OCI-LY3 (cell line): ENCODE measurements at regions not wholly inside any gene's neighbourhood (a gene's known extent, or its start where the extent isn't known, plus 50 kb on each side); places are given as distances from the start of the nearest gene placed in this dataset.
"Not testable (repeated sequence)": the region's sequence is repeated elsewhere in the genome, so short reads cannot be mapped to it uniquely, and the experiment has no call there.

Source experiments
- H2AFZ ChIP-seq: fragments of 200-600, 300-600 bp; shearing (Covaris generic); 2 replicates; pipeline ENCODE4 v1.6.0; 2014; ENCODE audit warnings: antibody characterized with exemption, low read depth, low read length
- H3K27ac ChIP-seq: fragments of 200-600, 300-600 bp; sonication (generic); 2 replicates; pipeline ENCODE4 v1.5.1; 2014; ENCODE audit warnings: mild to moderate bottlenecking, low read length, moderate library complexity, mixed read lengths
- H3K27me3 ChIP-seq: fragments of 200-600, 300-600 bp; sonication (generic); 2 replicates; pipeline ENCODE4 v1.6.1; 2014; ENCODE audit warnings: low read depth, low read length, mixed read lengths
- H3K36me3 ChIP-seq: fragments of 200-600, 300-600 bp; sonication (generic); replicated peaks from 2 replicates; pipeline ENCODE3; 2014; ENCODE audit warnings: low read depth, low read length, mixed read lengths
- H3K4me1 ChIP-seq: fragments of 300-600, 200-600 bp; sonication (generic); 2 replicates; pipeline ENCODE4 v1.6.1; 2014; ENCODE audit warnings: low read length, mixed read lengths
- H3K4me2 ChIP-seq: fragments of 200-600, 300-600 bp; sonication (generic); 2 replicates; pipeline ENCODE4 v1.6.1; 2014; ENCODE audit warnings: low read length, mixed read lengths
- H3K4me3 ChIP-seq: fragments of 300-600, 200-600 bp; sonication (generic); 2 replicates; pipeline ENCODE4 v1.5.1; 2014; ENCODE audit warnings: antibody characterized with exemption, mild to moderate bottlenecking, low read length, moderate library complexity
- H3K79me2 ChIP-seq: fragments of 300-600, 200-600 bp; shearing (Covaris generic); 2 replicates; pipeline ENCODE4 v1.6.1; 2014; ENCODE audit warnings: mild to moderate bottlenecking, low read length, mixed read lengths
- H3K9ac ChIP-seq: fragments of 300-600, 200-600 bp; shearing (Covaris generic); 2 replicates; pipeline ENCODE4 v1.6.0; 2014; ENCODE audit warnings: mild to moderate bottlenecking, low read length, moderate library complexity
- H3K9me3 ChIP-seq: fragments of 200-600, 300-600 bp; shearing (Covaris generic); 2 replicates; pipeline ENCODE4 v1.6.1; 2014; ENCODE audit warnings: low read length, mixed read lengths; ENCODE audit not compliant: insufficient read depth
- H4K20me1 ChIP-seq: fragments of 200-600, 300-600 bp; sonication (generic); 2 replicates; pipeline ENCODE4 v1.6.1; 2016; ENCODE audit warnings: low read length, mixed read lengths; ENCODE audit not compliant: insufficient read depth
- EZH2phosphoT487 ChIP-seq: fragments of 200-600 bp; shearing (Covaris generic); IDR thresholded peaks from 2 replicates; pipeline ENCODE4 v1.6.1; 2018; ENCODE audit warnings: antibody characterized with exemption, mixed run types, low read depth
- TF ChIP-seq, protein P1 (sequence below): fragments of 200-600, 300-600 bp; sonication (generic); IDR thresholded peaks from 2 replicates; pipeline ENCODE4 v1.5.1; 2014; ENCODE audit warnings: antibody characterized with exemption, low read length, low read depth

DNA sequence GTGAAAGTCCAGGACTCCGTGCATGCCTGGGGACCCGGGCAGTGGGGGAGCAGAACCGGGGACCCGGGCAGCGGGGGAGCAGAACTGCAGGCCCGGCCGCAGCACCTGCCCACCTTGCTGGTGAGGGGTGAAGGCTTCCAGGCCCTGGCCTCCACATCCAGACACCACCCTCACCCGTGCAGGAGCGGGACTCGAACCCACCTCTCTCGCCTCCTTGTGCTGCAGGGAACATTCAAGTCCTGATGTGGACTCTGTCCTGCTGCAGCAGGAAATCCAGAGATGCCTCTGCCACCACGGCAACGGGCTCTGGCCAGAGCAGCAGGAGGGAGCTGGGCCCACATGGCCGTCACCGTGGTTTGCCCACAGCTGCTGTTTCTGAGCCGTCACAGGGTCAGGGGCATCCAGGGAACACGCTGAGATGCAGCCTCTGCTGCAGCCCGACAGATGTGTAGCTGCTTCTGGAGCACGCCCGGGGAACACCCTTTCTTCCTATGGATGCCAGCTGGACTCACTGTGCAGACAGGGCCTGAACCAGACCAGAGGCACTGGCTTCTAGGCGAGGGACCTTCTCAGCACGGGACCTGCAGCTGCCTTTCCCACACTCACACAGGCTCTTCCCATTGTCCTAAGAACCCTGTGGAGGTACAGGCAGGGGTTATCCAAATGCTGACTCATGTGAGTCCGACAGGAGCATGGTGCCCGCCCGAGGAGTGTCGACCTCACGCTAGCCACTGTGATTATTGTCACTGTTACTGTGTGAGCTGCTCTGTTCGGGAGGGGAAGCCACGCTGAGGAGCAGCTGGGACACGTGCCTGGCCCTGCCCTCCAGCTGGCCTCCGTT, 89.2 kb upstream of the CTDP1 start:
- Histone ChIP-seq H3K9ac (no peak overlapping the region), H2AFZ (no peak overlapping the region), H3K36me3 (peaks cover 2% of the 10 kb centered on the region), H4K20me1 (no peaks in the 10 kb centered on the region), H3K4me3 (no peak overlapping the region), H3K27ac (no peak overlapping the region), H3K9me3 (peaks cover 5% of the 10 kb centered on the region; the same call in 1 of the 2 replicates), H3K4me2 (no peak overlapping the region), H3K27me3 (peaks cover 26% of the 10 kb centered on the region), H3K4me1 (no peaks in the 10 kb centered on the region), H3K79me2 (no peaks in the 10 kb centered on the region)
- TF ChIP-seq EZH2phosphoT487 = no peak
- TF ChIP-seq, protein P1, sequence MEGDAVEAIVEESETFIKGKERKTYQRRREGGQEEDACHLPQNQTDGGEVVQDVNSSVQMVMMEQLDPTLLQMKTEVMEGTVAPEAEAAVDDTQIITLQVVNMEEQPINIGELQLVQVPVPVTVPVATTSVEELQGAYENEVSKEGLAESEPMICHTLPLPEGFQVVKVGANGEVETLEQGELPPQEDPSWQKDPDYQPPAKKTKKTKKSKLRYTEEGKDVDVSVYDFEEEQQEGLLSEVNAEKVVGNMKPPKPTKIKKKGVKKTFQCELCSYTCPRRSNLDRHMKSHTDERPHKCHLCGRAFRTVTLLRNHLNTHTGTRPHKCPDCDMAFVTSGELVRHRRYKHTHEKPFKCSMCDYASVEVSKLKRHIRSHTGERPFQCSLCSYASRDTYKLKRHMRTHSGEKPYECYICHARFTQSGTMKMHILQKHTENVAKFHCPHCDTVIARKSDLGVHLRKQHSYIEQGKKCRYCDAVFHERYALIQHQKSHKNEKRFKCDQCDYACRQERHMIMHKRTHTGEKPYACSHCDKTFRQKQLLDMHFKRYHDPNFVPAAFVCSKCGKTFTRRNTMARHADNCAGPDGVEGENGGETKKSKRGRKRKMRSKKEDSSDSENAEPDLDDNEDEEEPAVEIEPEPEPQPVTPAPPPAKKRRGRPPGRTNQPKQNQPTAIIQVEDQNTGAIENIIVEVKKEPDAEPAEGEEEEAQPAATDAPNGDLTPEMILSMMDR = no peak

DNA sequence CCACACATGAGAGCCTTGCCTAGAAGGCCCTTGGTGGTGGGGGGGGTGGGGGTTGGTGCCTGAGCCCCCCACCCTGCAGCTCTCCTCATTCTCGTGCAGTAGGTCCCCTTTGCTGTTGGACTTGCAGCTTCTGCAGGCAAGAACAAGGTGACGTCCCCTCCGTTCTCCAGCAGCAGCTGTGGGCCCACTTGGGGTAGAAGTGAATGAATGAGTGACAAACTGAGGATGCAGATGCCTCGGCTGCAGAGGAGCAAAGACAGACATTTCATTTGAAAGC, 88.6 kb upstream of the CTDP1 start:
- H3K9ac ChIP-seq = no peak overlapping the region
- H3K36me3 ChIP-seq = peaks cover 2% of the 10 kb centered on the region
- no peaks in the 10 kb centered on the region for H3K79me2 ChIP-seq
- H3K4me3 ChIP-seq = no peak overlapping the region
- H2AFZ ChIP-seq = no peak overlapping the region
- peaks cover 30% of the 10 kb centered on the region for H3K27me3 ChIP-seq
- H3K4me1 ChIP-seq = no peaks in the 10 kb centered on the region
- H3K4me2 ChIP-seq = no peak overlapping the region
- H4K20me1 ChIP-seq = no peaks in the 10 kb centered on the region
- peaks cover 5% of the 10 kb centered on the region; the same call in 1 of the 2 replicates for H3K9me3 ChIP-seq
- no peak for TF ChIP-seq EZH2phosphoT487
- TF ChIP-seq, protein P1 = no peak
- H3K27ac ChIP-seq = no peak overlapping the region

DNA sequence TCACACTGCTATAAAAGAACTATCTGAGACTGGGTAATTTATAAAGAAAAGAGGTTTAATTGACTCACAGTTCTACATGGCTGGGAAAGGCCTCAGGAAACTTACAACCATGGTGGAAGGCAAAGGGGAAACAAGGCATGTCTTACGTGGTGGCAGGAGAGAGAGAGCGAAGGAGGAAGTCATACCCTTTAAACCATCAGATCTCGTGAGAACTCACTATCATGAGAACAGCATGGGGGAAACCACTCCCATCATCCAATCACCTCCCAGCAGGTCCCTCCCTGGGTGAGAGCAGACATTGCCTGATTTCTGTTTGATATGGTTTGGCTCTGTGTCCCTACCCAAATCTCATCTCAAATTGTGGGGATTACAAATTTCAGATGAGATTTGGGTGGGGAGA, 86.9 kb upstream of the CTDP1 start:
- not testable (repeated sequence) for H3K36me3 ChIP-seq, H4K20me1 ChIP-seq, H3K79me2 ChIP-seq, H3K27ac ChIP-seq, H3K4me2 ChIP-seq, H2AFZ ChIP-seq, H3K9me3 ChIP-seq, H3K4me3 ChIP-seq, H3K9ac ChIP-seq, H3K4me1 ChIP-seq
- H3K27me3 ChIP-seq = peaks cover 46% of the 10 kb centered on the region

DNA sequence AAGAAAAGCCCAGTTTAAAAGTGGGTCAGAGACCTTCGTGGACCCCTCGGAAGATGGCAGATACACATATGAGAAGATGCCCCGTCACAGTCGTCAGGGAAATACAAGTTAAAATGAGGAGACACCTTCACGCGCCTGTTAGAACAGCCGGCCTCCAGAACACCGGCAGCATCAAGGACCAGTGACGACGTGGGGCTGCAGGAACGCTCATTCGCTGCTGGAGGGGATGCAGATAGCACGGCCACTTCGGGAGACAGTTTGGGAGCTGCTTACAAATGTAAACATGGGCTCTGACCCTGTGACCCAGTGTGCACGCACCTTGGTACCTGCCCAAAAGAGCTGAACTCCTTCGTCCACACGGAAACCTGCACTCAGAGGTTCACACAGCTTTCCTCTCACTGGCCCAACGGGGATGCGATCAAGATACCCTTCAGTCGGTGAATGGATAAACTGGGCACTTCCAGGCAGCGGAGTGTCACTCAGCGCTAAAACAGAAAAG, 83.7 kb upstream of the CTDP1 start:
- no peak overlapping the region for H2AFZ ChIP-seq
- peaks cover 2% of the 10 kb centered on the region for H3K36me3 ChIP-seq
- H3K27me3 ChIP-seq = peaks cover 69% of the 10 kb centered on the region
- no peaks in the 10 kb centered on the region for H4K20me1 ChIP-seq
- no peaks in the 10 kb centered on the region for H3K79me2 ChIP-seq
- H3K4me3 ChIP-seq = no peak overlapping the region
- TF ChIP-seq EZH2phosphoT487 = no peak
- TF ChIP-seq, protein P1 = no peak
- H3K9ac ChIP-seq = no peak overlapping the region
- no peaks in the 10 kb centered on the region for H3K4me1 ChIP-seq
- H3K4me2 ChIP-seq = no peak overlapping the region
- H3K27ac ChIP-seq = no peak overlapping the region
- H3K9me3 ChIP-seq = peaks cover 5% of the 10 kb centered on the region; the same call in 1 of the 2 replicates
